ENCODE measurements at regions not wholly inside any gene's neighbourhood (a gene's known extent, or its start where the extent isn't known, plus 50 kb on each side); places are given as distances from the start of the nearest gene placed in this dataset.

DNA sequence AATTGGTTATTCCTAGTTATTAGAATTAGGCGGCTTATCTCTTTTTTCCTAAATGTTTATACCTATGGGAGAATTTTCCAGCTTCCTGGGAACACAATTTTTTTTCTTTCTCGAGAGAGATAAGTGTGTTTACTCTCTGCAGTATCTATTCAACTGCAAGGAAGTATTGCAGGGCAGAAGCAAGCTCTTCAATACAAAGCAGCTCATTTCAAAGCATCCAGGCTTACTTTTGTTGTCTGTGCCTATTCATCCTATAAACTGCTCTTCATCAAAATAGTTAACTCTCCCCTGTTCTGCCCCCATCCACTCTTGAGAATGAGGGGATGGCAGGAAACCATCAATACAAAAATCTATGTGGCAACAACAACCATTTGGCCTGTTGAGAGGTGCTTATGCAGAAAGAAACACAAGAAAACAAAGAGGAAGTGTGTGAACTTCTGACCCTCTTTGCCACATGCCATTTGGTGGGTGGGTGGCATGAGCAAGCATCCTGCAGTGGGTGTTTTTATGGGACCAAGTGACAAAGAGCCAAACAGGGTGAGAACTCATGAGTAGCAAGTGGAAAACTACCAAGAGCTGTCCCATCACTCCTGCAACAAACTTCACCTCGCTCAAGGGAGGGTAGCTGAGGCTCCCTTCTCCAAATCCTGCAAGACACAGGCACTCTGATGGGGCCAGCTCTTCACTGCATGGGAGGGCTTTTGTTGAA is 50.6 kb upstream of the MRPS6 start:
- no peak overlapping the region for H2AFZ ChIP-seq
- H3K9me3 ChIP-seq (ENCODE audit: low read depth): no peaks in the 10 kb centered on the region
- DNase-seq (ENCODE audit: low spot score): no peak
- H3K79me2 ChIP-seq: no peaks in the 10 kb centered on the region
- H4K20me1 ChIP-seq (ENCODE audit: insufficient read depth, poor library complexity, severe bottlenecking): no peaks in the 10 kb centered on the region
- 23% methylated on average over 3 of the region's 3 CpGs for WGBS (ENCODE audit: low lambda C conversion rate, missing lambda C conversion rate)
- H3K27me3 ChIP-seq: no peaks in the 10 kb centered on the region
- H3K4me1 ChIP-seq (ENCODE audit: insufficient read depth): peaks cover 19% of the 10 kb centered on the region
- no peak overlapping the region for H3K4me3 ChIP-seq
- H3K27ac ChIP-seq: peak overlapping the region; percentile 50
- H3K4me2 ChIP-seq: peak overlapping the region; percentile 29
- H3K36me3 ChIP-seq (replicated peaks; ENCODE audit: insufficient read depth, low read depth): no peaks in the 10 kb centered on the region
- no peaks in the 10 kb centered on the region for H3K9me2 ChIP-seq (replicated peaks; ENCODE audit: insufficient read depth)
- TF ChIP-seq, protein P1, sequence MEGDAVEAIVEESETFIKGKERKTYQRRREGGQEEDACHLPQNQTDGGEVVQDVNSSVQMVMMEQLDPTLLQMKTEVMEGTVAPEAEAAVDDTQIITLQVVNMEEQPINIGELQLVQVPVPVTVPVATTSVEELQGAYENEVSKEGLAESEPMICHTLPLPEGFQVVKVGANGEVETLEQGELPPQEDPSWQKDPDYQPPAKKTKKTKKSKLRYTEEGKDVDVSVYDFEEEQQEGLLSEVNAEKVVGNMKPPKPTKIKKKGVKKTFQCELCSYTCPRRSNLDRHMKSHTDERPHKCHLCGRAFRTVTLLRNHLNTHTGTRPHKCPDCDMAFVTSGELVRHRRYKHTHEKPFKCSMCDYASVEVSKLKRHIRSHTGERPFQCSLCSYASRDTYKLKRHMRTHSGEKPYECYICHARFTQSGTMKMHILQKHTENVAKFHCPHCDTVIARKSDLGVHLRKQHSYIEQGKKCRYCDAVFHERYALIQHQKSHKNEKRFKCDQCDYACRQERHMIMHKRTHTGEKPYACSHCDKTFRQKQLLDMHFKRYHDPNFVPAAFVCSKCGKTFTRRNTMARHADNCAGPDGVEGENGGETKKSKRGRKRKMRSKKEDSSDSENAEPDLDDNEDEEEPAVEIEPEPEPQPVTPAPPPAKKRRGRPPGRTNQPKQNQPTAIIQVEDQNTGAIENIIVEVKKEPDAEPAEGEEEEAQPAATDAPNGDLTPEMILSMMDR (IDR thresholded peaks at IDR 0.05; ENCODE audit: poor library complexity): no peak
- TF ChIP-seq EZH2 (IDR thresholded peaks at IDR 0.05; ENCODE audit: borderline replicate concordance) (peak; percentile 1), EZH2phosphoT487 (IDR thresholded peaks at IDR 0.05; ENCODE audit: low read depth, severe bottlenecking, unreplicated experiment) (no peak)

DNA sequence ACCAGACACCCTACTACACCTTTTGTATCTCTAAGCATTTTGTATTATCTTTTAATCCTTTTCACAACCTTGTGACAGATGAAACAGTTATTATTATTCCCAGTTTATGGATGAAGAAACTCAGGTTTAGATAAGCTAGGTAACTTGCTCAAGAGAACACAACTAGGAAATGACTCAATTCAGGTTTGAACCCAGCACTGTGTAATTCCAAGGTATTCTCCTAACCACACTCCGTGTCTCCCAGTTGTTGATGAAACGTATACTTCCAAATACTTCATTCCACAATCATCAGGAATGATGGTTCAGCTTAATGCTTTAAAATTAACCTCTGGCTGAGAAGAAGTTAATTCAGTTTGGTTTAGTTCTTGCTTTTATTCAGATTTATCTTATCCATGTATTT is 51.7 kb upstream of the MRPS6 start:
- no peaks in the 10 kb centered on the region for H3K36me3 ChIP-seq (replicated peaks; ENCODE audit: insufficient read depth, low read depth)
- no peak overlapping the region for H3K27ac ChIP-seq
- no peak overlapping the region for H3K4me2 ChIP-seq
- no peaks in the 10 kb centered on the region for H3K27me3 ChIP-seq
- H2AFZ ChIP-seq: no peak overlapping the region
- no peaks in the 10 kb centered on the region for H3K9me3 ChIP-seq (ENCODE audit: low read depth)
- DNase-seq (ENCODE audit: low spot score): no peak
- no peaks in the 10 kb centered on the region for H3K79me2 ChIP-seq
- no peaks in the 10 kb centered on the region for H3K9me2 ChIP-seq (replicated peaks; ENCODE audit: insufficient read depth)
- 89% methylated on average over 2 of the region's 2 CpGs for WGBS (ENCODE audit: low lambda C conversion rate, missing lambda C conversion rate)
- H3K4me3 ChIP-seq: no peak overlapping the region
- H4K20me1 ChIP-seq (ENCODE audit: insufficient read depth, poor library complexity, severe bottlenecking): no peaks in the 10 kb centered on the region
- no peak for TF ChIP-seq EZH2phosphoT487 (IDR thresholded peaks at IDR 0.05; ENCODE audit: low read depth, severe bottlenecking, unreplicated experiment)
- no peak for TF ChIP-seq EZH2 (IDR thresholded peaks at IDR 0.05; ENCODE audit: borderline replicate concordance)
- TF ChIP-seq, protein P1 (IDR thresholded peaks at IDR 0.05; ENCODE audit: poor library complexity): no peak
- H3K4me1 ChIP-seq (ENCODE audit: insufficient read depth): peaks cover 19% of the 10 kb centered on the region

DNA sequence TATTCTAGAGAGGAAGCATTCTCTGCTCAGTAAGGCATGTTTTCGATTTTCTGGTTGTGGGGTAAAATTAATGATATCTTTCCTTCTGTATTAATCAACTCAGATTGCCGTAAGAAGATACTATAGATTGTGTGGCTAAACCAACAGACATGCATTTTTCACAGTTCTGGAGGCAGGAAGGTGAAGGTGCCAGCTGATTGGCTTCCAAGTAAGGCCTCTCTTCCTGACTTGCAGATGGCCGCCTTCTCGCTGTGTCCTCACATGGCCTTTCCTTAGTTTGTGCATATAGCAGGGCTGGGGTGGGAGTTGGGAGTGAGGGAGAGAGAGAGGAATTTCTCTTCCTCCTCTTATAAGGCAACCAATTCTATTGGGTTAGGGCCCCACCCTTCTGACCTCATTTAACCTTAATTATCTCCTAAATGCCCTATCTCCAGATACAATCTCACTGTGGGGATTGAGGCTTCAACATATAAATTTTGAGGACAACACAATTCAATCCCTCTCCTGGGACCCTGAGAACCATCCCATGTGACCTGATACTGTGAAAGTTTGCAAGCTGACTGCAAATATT is 52.3 kb upstream of the MRPS6 start:
- Histone ChIP-seq H3K36me3 (replicated peaks; ENCODE audit: insufficient read depth, low read depth) (no peaks in the 10 kb centered on the region), H3K4me3 (no peak overlapping the region), H2AFZ (no peak overlapping the region), H3K79me2 (no peaks in the 10 kb centered on the region), H4K20me1 (ENCODE audit: insufficient read depth, poor library complexity, severe bottlenecking) (no peaks in the 10 kb centered on the region), H3K9me2 (replicated peaks; ENCODE audit: insufficient read depth) (no peaks in the 10 kb centered on the region), H3K4me1 (ENCODE audit: insufficient read depth) (peaks cover 19% of the 10 kb centered on the region), H3K27ac (no peak overlapping the region), H3K9me3 (ENCODE audit: low read depth) (no peaks in the 10 kb centered on the region), H3K27me3 (no peaks in the 10 kb centered on the region), H3K4me2 (no peak overlapping the region)
- 97% methylated on average over 4 of the region's 4 CpGs for WGBS (ENCODE audit: low lambda C conversion rate, missing lambda C conversion rate)
- TF ChIP-seq, protein P1 (IDR thresholded peaks at IDR 0.05; ENCODE audit: poor library complexity): no peak
- no peak for TF ChIP-seq EZH2 (IDR thresholded peaks at IDR 0.05; ENCODE audit: borderline replicate concordance)
- no peak for TF ChIP-seq EZH2phosphoT487 (IDR thresholded peaks at IDR 0.05; ENCODE audit: low read depth, severe bottlenecking, unreplicated experiment)
- no peak for DNase-seq (ENCODE audit: low spot score)
